ENCODE measurements at regions not wholly inside any gene's neighbourhood (a gene's known extent, or its start where the extent isn't known, plus 50 kb on each side); places are given as distances from the start of the nearest gene placed in this dataset.

DNA sequence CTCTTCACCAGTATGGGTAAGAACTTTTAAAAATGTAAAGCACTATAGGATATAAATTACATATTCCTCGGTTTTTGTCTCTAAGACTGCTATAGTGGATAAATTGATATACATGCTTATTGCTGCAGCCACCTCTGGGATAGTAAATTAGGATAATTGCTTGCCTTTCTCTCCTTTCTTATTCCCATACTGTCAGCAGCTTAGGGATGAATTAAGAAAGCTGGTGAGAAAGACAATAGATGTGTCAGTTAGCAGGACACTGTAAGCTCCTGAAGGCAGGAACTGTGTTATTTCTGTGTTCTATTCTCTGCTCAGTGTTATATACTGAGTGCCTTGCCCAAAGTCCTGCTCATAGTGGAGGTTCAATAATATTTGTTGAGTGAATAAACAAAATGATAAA, 828.6 kb upstream of the ACVR2A start:
- no peaks in the 10 kb centered on the region for H3K9me3 Mint-ChIP-seq
- H3K27me3 Mint-ChIP-seq, result peaks cover 5% of the 10 kb centered on the region
- Histone ChIP-seq H3K36me3 (ENCODE audit: insufficient read depth, low read length) (no peaks in the 10 kb centered on the region), H3K27me3 (ENCODE audit: control insufficient read depth in 1 of 2, insufficient read depth in 2 of 2, low read length in 2 of 2) (no peaks in the 10 kb centered on the region), H3K4me1 (ENCODE audit: insufficient read depth, low read length) (no peaks in the 10 kb centered on the region), H3K4me3 (ENCODE audit: low read length) (no peak overlapping the region), H3K27ac (ENCODE audit: low read depth in 1 of 2, low read length in 2 of 2) (no peak overlapping the region), H3K9me3 (ENCODE audit: control insufficient read depth in 1 of 2, insufficient read depth in 1 of 2, low read length in 2 of 2) (no peaks in the 10 kb centered on the region)
- H3K36me3 Mint-ChIP-seq (ENCODE audit: low read depth), result no peaks in the 10 kb centered on the region
- CTCF ChIA-PET, result no interaction called here
- H3K27ac Mint-ChIP-seq, result no peak overlapping the region
- ATAC-seq (ENCODE audit: poor library complexity), result no peak
- no peak for DNase-seq
- intact Hi-C loops (cut with DNase I, micrococcal nuclease), result no loop called here
- TF ChIP-seq, protein P1, sequence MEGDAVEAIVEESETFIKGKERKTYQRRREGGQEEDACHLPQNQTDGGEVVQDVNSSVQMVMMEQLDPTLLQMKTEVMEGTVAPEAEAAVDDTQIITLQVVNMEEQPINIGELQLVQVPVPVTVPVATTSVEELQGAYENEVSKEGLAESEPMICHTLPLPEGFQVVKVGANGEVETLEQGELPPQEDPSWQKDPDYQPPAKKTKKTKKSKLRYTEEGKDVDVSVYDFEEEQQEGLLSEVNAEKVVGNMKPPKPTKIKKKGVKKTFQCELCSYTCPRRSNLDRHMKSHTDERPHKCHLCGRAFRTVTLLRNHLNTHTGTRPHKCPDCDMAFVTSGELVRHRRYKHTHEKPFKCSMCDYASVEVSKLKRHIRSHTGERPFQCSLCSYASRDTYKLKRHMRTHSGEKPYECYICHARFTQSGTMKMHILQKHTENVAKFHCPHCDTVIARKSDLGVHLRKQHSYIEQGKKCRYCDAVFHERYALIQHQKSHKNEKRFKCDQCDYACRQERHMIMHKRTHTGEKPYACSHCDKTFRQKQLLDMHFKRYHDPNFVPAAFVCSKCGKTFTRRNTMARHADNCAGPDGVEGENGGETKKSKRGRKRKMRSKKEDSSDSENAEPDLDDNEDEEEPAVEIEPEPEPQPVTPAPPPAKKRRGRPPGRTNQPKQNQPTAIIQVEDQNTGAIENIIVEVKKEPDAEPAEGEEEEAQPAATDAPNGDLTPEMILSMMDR (IDR thresholded peaks at IDR 0.05), result no peak
- H3K4me3 Mint-ChIP-seq, result no peak overlapping the region
- H3K4me1 Mint-ChIP-seq (ENCODE audit: low read depth), result no peaks in the 10 kb centered on the region
- POLR2A ChIA-PET, result no interaction called here

DNA sequence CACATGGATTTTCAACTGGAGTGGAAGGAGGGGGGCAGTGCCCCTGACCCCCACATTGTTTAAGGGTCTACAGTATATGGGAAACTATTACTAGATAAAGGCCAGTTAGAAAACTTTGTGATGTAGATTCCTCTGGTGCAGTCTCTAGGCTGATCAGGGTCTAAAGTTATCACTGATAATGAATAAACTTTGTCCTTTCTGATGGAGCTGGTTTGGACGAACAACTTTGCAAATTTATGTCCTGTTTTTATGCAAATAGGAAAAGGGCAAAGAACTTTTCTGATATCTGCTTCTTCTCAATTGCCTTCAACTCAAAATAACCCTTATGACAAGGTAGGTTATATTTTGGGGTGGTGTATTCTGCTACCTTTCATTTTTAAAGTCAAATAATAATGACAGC, 829.2 kb upstream of the ACVR2A start:
- no peak for DNase-seq
- Histone ChIP-seq H3K27me3 (ENCODE audit: control insufficient read depth in 1 of 2, insufficient read depth in 2 of 2, low read length in 2 of 2) (no peaks in the 10 kb centered on the region), H3K9me3 (ENCODE audit: control insufficient read depth in 1 of 2, insufficient read depth in 1 of 2, low read length in 2 of 2) (no peaks in the 10 kb centered on the region), H3K4me3 (ENCODE audit: low read length) (no peak overlapping the region), H3K36me3 (ENCODE audit: insufficient read depth, low read length) (no peaks in the 10 kb centered on the region), H3K4me1 (ENCODE audit: insufficient read depth, low read length) (no peaks in the 10 kb centered on the region), H3K27ac (ENCODE audit: low read depth in 1 of 2, low read length in 2 of 2) (no peak overlapping the region)
- intact Hi-C loops (cut with DNase I, micrococcal nuclease), result no loop called here
- no peaks in the 10 kb centered on the region for H3K36me3 Mint-ChIP-seq (ENCODE audit: low read depth)
- no peaks in the 10 kb centered on the region for H3K4me1 Mint-ChIP-seq (ENCODE audit: low read depth)
- no peak for ATAC-seq (ENCODE audit: poor library complexity)
- CTCF ChIA-PET, result interaction anchor here (0.7 kb wide), 1 partner anchor 964 kb away, joined by 3 read pairs; no protein-coding TSS in a partner anchor
- TF ChIP-seq, protein P1 (IDR thresholded peaks at IDR 0.05), result no peak
- POLR2A ChIA-PET, result no interaction called here
- no peaks in the 10 kb centered on the region for H3K9me3 Mint-ChIP-seq
- H3K4me3 Mint-ChIP-seq, result no peak overlapping the region
- H3K27ac Mint-ChIP-seq, result no peak overlapping the region
- H3K27me3 Mint-ChIP-seq, result peaks cover 5% of the 10 kb centered on the region

DNA sequence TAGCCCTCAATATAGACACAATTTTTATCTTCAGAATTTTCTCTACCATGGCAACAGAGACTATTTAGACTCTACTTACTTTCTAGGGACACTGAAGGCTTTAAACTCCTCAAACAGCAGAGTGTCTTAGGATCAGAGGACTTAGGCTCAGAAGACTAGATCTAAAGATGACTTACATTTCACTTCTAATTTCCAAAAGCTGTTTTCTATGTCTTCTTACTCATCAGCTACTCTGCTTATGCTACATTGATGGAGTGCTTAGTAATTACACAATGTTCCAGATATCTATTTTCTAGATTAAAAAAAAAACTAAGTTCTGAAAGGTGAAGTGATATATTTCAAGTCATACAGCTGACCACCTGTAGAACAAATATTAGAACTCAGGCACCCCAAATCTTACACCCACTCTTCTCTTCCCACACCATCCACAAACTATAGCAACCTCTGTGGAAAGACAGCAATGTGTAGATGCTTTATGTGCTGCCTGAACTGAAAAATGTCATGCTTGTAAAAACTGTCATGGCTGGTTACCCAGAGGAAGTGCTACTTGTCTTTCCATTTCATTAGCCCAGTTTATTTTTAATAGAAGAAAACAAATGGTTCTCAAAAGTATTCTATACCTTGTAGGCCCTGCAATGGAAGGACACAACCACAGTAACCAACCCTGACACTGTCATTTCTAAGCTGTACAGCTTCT, 831.0 kb upstream of the ACVR2A start:
- ChIA-PET CTCF (no interaction called here), POLR2A (no interaction called here)
- no peak for ATAC-seq (ENCODE audit: poor library complexity)
- intact Hi-C loops (cut with DNase I, micrococcal nuclease), result no loop called here
- H3K27me3 ChIP-seq (ENCODE audit: control insufficient read depth in 1 of 2, insufficient read depth in 2 of 2, low read length in 2 of 2), result no peaks in the 10 kb centered on the region
- H3K36me3 ChIP-seq (ENCODE audit: insufficient read depth, low read length), result no peaks in the 10 kb centered on the region
- H3K4me1 ChIP-seq (ENCODE audit: insufficient read depth, low read length), result no peaks in the 10 kb centered on the region
- H3K27ac ChIP-seq (ENCODE audit: low read depth in 1 of 2, low read length in 2 of 2), result no peak overlapping the region
- Mint-ChIP-seq H3K9me3 (no peaks in the 10 kb centered on the region), H3K36me3 (ENCODE audit: low read depth) (no peaks in the 10 kb centered on the region), H3K4me3 (no peak overlapping the region), H3K27ac (no peak overlapping the region), H3K27me3 (no peaks in the 10 kb centered on the region), H3K4me1 (ENCODE audit: low read depth) (no peaks in the 10 kb centered on the region)
- TF ChIP-seq, protein P1 (IDR thresholded peaks at IDR 0.05), result no peak
- no peak for DNase-seq
- H3K9me3 ChIP-seq (ENCODE audit: control insufficient read depth in 1 of 2, insufficient read depth in 1 of 2, low read length in 2 of 2), result no peaks in the 10 kb centered on the region
- no peak overlapping the region for H3K4me3 ChIP-seq (ENCODE audit: low read length)
